Keratinocyte (primary cell): ENCODE measurements at regions not wholly inside any gene's neighbourhood (a gene's known extent, or its start where the extent isn't known, plus 50 kb on each side); places are given as distances from the start of the nearest gene placed in this dataset.

Source experiments
- DNase-seq: peaks from one replicate; pipeline ENCODE4 v3.0.0-alpha.2; 2011; ENCODE audit warnings: low read depth, missing footprints, low spot score
- FAIRE-seq: peaks from 2 replicates; lab custom pipeline; 2011; peaks lifted over from hg19 to GRCh38; lab: Jason Lieb, UNC
- H2AFZ ChIP-seq: 2 replicates; pipeline ENCODE4 v1.6.0; 2012; ENCODE audit warnings: low read length, control low read depth, inconsistent platforms; ENCODE audit not compliant: control insufficient read depth
- H3K27ac ChIP-seq: 2 replicates; pipeline ENCODE4 v1.5.1; 2011; ENCODE audit warnings: low read length; ENCODE audit not compliant: control insufficient read depth, insufficient read depth
- H3K27me3 ChIP-seq: 3 replicates; pipeline ENCODE4 v1.6.0; 2011; ENCODE audit warnings: low read length; ENCODE audit not compliant: control insufficient read depth, insufficient read depth; ENCODE audit errors: extremely low read depth
- H3K36me3 ChIP-seq, 2 experiments: 2 replicates in 1 of 2; 3 replicates in 1 of 2; pipeline ENCODE4 v1.5.1; 2011; ENCODE audit warnings: low read length in 2 of 2, mild to moderate bottlenecking in 1 of 2; ENCODE audit not compliant: control insufficient read depth in 2 of 2, insufficient read depth in 2 of 2; ENCODE audit errors: extremely low read depth in 1 of 2
- H3K4me1 ChIP-seq: 3 replicates; pipeline ENCODE4 v1.5.1; 2011; ENCODE audit warnings: low read length; ENCODE audit not compliant: control insufficient read depth, insufficient read depth; ENCODE audit errors: extremely low read depth
- H3K4me2 ChIP-seq: 3 replicates; pipeline ENCODE4 v1.6.0; 2011; ENCODE audit warnings: low read depth, low read length; ENCODE audit not compliant: control insufficient read depth, insufficient read depth; ENCODE audit errors: extremely low read depth
- H3K4me3 ChIP-seq, 3 experiments: fragments of 200-600 bp in 1 of 3; sonication (generic) in 1 of 3; 2 replicates in 2 of 3; 3 replicates in 1 of 3; pipeline ENCODE4 v1.5.1; 2011 to 2016; ENCODE audit warnings: low read length in 3 of 3, mild to moderate bottlenecking in 3 of 3, control low read depth in 2 of 3, inconsistent platforms in 1 of 3, low read depth in 1 of 3, mixed read lengths in 1 of 3, mixed run types in 1 of 3, moderate library complexity in 1 of 3; ENCODE audit not compliant: control insufficient read depth in 2 of 3, insufficient read depth in 2 of 3; ENCODE audit errors: extremely low read depth in 1 of 3
- H3K79me2 ChIP-seq: 2 replicates; pipeline ENCODE4 v1.6.0; 2012; ENCODE audit warnings: low read length; ENCODE audit not compliant: control insufficient read depth, insufficient read depth
- H3K9ac ChIP-seq: 3 replicates; pipeline ENCODE4 v1.6.0; 2011; ENCODE audit warnings: low read length; ENCODE audit not compliant: control insufficient read depth, insufficient read depth; ENCODE audit errors: extremely low read depth
- H3K9me1 ChIP-seq: 3 replicates; pipeline ENCODE4 v1.6.0; 2011; ENCODE audit warnings: low read length; ENCODE audit not compliant: control insufficient read depth, insufficient read depth; ENCODE audit errors: extremely low read depth
- H3K9me3 ChIP-seq: 2 replicates; pipeline ENCODE4 v1.5.1; 2012; ENCODE audit warnings: low read depth, low read length; ENCODE audit not compliant: control insufficient read depth
- H4K20me1 ChIP-seq: 3 replicates; pipeline ENCODE4 v1.6.0; 2011; ENCODE audit warnings: low read length; ENCODE audit not compliant: control insufficient read depth, insufficient read depth; ENCODE audit errors: extremely low read depth
- EZH2 ChIP-seq: IDR thresholded peaks from one replicate; pipeline ENCODE4 v1.6.1; 2012; ENCODE audit warnings: inconsistent platforms, mild to moderate bottlenecking, low read length, moderate library complexity
- dilution Hi-C: fragments of 300-500 bp; cut with MboI; formaldehyde crosslinking; loops from one replicate; pipeline ENCODE4 v1.7.0; 2020; ENCODE audit warnings: low sequenced_read_pairs; ENCODE audit not compliant: extremely low pct_ligation_motif_present
- TF ChIP-seq, protein P1 (sequence below), 3 experiments: IDR thresholded peaks in 1 of 3; conservative IDR thresholded peaks in 1 of 3; optimal IDR thresholded peaks in 1 of 3; 2 replicates in 2 of 3; 3 replicates in 1 of 3; pipeline versions ENCODE3 to v1.5.1; 2011; ENCODE audit warnings: low read length in 3 of 3, mild to moderate bottlenecking in 3 of 3, moderate library complexity in 2 of 3, control low read depth in 1 of 3, inconsistent platforms in 1 of 3; ENCODE audit not compliant: insufficient read depth in 2 of 3; ENCODE audit errors: extremely low read depth in 1 of 3

DNA sequence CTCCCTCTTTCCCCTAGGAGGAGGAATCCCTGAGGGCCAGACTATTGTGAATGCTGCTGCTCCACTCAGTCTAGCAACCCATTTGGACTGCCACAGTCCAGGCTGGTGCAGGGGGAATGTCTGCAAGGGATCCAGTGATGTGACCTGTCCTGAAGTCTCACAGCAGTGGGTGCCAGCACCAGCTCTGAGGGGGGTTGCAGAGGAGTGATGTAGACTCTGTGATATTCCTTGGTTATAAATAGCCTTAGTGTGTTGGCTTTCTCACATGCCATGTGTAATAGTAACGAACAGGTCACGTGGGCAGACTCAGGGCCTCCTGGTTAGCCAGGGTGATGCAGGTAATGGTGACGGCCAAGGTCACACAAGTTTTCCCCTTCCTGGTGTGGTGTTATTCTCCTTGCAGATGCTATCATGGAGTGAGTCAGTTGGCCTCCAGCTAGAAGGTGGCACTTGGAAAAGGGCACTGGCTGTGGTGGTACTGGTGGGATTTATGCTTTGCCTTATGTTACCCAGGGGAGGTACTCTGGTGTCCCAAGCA, 404.4 kb downstream of the UTRN start:
- Histone ChIP-seq H3K4me3 (no peak overlapping the region), H2AFZ (no peak overlapping the region), H3K79me2 (no peaks in the 10 kb centered on the region), H3K36me3 (no peaks in the 10 kb centered on the region), H3K4me1 (no peaks in the 10 kb centered on the region), H3K9ac (no peak overlapping the region), H3K9me1 (no peaks in the 10 kb centered on the region), H3K4me2 (no peak overlapping the region), H3K27me3 (no peaks in the 10 kb centered on the region), H4K20me1 (no peaks in the 10 kb centered on the region), H3K9me3 (peaks cover 3% of the 10 kb centered on the region), H3K27ac (no peak overlapping the region)
- FAIRE-seq = no peak
- dilution Hi-C loops = no loop called here
- TF ChIP-seq, protein P1, sequence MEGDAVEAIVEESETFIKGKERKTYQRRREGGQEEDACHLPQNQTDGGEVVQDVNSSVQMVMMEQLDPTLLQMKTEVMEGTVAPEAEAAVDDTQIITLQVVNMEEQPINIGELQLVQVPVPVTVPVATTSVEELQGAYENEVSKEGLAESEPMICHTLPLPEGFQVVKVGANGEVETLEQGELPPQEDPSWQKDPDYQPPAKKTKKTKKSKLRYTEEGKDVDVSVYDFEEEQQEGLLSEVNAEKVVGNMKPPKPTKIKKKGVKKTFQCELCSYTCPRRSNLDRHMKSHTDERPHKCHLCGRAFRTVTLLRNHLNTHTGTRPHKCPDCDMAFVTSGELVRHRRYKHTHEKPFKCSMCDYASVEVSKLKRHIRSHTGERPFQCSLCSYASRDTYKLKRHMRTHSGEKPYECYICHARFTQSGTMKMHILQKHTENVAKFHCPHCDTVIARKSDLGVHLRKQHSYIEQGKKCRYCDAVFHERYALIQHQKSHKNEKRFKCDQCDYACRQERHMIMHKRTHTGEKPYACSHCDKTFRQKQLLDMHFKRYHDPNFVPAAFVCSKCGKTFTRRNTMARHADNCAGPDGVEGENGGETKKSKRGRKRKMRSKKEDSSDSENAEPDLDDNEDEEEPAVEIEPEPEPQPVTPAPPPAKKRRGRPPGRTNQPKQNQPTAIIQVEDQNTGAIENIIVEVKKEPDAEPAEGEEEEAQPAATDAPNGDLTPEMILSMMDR (optimal IDR thresholded peaks at IDR 0.05 in 1 of 3, IDR thresholded peaks at IDR 0.05 in 1 of 3, conservative IDR thresholded peaks at IDR 0.05 in 1 of 3; ENCODE audit: extremely low read depth in 1 of 3, insufficient read depth in 2 of 3, low read length in 3 of 3) = no peak
- no peak for DNase-seq

DNA sequence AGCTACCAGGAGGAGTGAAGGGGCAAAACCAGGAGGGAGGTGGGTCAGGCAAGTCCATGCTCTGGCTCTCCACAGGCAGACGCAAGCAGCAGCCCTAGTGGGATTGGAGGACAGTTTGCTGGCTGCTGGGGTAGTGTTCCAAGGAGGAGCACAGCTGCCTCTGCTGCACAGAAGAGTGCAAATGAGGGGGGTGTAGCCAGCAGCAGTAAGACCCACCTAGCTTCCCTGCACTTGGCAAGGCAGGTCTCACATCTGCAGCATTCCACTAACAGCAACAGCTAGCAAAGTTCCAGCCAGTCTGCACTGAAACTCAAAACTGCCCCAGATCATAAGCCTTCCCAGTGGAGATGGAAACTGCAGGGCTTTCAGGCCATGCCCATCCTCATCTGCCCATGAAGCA, 405.0 kb downstream of the UTRN start:
- Histone ChIP-seq H3K27me3 (no peaks in the 10 kb centered on the region), H3K4me3 (no peak overlapping the region), H3K79me2 (no peaks in the 10 kb centered on the region), H4K20me1 (no peaks in the 10 kb centered on the region), H3K9me1 (no peaks in the 10 kb centered on the region), H3K27ac (no peak overlapping the region), H3K9ac (no peak overlapping the region), H3K4me2 (no peak overlapping the region), H2AFZ (no peak overlapping the region), H3K4me1 (no peaks in the 10 kb centered on the region), H3K36me3 (no peaks in the 10 kb centered on the region), H3K9me3 (peaks cover 3% of the 10 kb centered on the region)
- FAIRE-seq = no peak
- DNase-seq = no peak
- no peak for TF ChIP-seq EZH2
- TF ChIP-seq, protein P1 (optimal IDR thresholded peaks at IDR 0.05 in 1 of 3, IDR thresholded peaks at IDR 0.05 in 1 of 3, conservative IDR thresholded peaks at IDR 0.05 in 1 of 3; ENCODE audit: extremely low read depth in 1 of 3, insufficient read depth in 2 of 3, low read length in 3 of 3) = no peak
- dilution Hi-C loops = no loop called here
